ENCODE measurements at regions not wholly inside any gene's neighbourhood (a gene's known extent, or its start where the extent isn't known, plus 50 kb on each side); places are given as distances from the start of the nearest gene placed in this dataset.

- TF ChIP-seq, protein P1, sequence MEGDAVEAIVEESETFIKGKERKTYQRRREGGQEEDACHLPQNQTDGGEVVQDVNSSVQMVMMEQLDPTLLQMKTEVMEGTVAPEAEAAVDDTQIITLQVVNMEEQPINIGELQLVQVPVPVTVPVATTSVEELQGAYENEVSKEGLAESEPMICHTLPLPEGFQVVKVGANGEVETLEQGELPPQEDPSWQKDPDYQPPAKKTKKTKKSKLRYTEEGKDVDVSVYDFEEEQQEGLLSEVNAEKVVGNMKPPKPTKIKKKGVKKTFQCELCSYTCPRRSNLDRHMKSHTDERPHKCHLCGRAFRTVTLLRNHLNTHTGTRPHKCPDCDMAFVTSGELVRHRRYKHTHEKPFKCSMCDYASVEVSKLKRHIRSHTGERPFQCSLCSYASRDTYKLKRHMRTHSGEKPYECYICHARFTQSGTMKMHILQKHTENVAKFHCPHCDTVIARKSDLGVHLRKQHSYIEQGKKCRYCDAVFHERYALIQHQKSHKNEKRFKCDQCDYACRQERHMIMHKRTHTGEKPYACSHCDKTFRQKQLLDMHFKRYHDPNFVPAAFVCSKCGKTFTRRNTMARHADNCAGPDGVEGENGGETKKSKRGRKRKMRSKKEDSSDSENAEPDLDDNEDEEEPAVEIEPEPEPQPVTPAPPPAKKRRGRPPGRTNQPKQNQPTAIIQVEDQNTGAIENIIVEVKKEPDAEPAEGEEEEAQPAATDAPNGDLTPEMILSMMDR (IDR thresholded peaks at IDR 0.05): no peak
- no peak for TF ChIP-seq POLR2A (IDR thresholded peaks at IDR 0.05)
These were observed 115.0 kb upstream of the TCERG1L start for GRCh38 chr10:131426534-131426898.
